ENCODE measurements at regions not wholly inside any gene's neighbourhood (a gene's known extent, or its start where the extent isn't known, plus 50 kb on each side); places are given as distances from the start of the nearest gene placed in this dataset.

DNA sequence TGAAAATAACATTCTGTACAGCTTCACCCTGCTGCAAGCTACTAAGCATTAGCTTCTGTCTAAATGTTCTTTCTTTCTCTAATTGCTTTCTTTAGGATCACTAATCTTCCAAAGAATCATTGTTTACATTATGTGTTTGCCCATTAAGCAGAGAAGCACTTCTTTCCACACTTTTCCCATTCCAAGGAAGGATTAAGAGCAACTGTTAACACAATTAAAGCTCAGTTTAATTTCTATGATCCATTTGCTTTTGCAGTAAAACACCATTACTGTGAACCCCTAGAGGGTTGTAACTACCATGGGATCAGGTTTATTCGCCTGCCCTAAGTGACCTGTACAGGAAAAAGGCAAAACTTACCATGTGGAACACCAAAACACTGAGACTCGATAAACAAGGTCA lies 125.8 kb upstream of the ZNF385D start:
- TF ChIP-seq, protein P1, sequence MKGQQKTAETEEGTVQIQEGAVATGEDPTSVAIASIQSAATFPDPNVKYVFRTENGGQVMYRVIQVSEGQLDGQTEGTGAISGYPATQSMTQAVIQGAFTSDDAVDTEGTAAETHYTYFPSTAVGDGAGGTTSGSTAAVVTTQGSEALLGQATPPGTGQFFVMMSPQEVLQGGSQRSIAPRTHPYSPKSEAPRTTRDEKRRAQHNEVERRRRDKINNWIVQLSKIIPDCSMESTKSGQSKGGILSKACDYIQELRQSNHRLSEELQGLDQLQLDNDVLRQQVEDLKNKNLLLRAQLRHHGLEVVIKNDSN (IDR thresholded peaks at IDR 0.05; ENCODE audit: borderline replicate concordance, low read depth): no peak
- TF ChIP-seq SIN3A (IDR thresholded peaks at IDR 0.05; ENCODE audit: borderline replicate concordance, low read depth, low read length) (no peak), TCF12 (IDR thresholded peaks at IDR 0.05) (no peak), GABPA (IDR thresholded peaks at IDR 0.05; ENCODE audit: low read depth) (no peak)
- TF ChIP-seq, protein P2, sequence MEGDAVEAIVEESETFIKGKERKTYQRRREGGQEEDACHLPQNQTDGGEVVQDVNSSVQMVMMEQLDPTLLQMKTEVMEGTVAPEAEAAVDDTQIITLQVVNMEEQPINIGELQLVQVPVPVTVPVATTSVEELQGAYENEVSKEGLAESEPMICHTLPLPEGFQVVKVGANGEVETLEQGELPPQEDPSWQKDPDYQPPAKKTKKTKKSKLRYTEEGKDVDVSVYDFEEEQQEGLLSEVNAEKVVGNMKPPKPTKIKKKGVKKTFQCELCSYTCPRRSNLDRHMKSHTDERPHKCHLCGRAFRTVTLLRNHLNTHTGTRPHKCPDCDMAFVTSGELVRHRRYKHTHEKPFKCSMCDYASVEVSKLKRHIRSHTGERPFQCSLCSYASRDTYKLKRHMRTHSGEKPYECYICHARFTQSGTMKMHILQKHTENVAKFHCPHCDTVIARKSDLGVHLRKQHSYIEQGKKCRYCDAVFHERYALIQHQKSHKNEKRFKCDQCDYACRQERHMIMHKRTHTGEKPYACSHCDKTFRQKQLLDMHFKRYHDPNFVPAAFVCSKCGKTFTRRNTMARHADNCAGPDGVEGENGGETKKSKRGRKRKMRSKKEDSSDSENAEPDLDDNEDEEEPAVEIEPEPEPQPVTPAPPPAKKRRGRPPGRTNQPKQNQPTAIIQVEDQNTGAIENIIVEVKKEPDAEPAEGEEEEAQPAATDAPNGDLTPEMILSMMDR (IDR thresholded peaks at IDR 0.05): no peak

Data from SK-N-SH (cell line).